MCF 10A (cell line): ENCODE measurements at regions not wholly inside any gene's neighbourhood (a gene's known extent, or its start where the extent isn't known, plus 50 kb on each side); places are given as distances from the start of the nearest gene placed in this dataset.
A peak's percentile ranks its signal among the peaks of the same experiment; 100 is the strongest.

Source experiments
- BruUV-seq: library from RNA; stranded (reverse); fragments of 400-500 nt; replicated peaks from 2 replicates; lab custom pipeline; 2021; lab: Mats Ljungman, UMichigan
- CTCF ChIA-PET: fragments of 300-600 bp; sonication (Branson Sonifier 250); formaldehyde crosslinking; extraction: SDS; loops from one replicate; lab custom pipeline; 2021; ENCODE audit warnings: antibody characterized with exemption, inconsistent platforms; lab: Yijun Ruan, JAX
- POLR2A ChIA-PET: fragments of 300-600, 350-650 bp; sonication (Branson Sonifier 250); formaldehyde crosslinking; extraction: SDS; loops from one replicate; lab custom pipeline; 2020; ENCODE audit warnings: antibody characterized with exemption, inconsistent platforms; lab: Yijun Ruan, JAX
- DNase-seq: peaks from one replicate; pipeline ENCODE4 v3.0.0-alpha.2; 2018; ENCODE audit not compliant: unreplicated experiment
- H3K27ac Mint-ChIP-seq: one replicate; pipeline ENCODE4 v1.8.0; 2022; ENCODE audit warnings: mild to moderate bottlenecking, low read depth, mixed read lengths; ENCODE audit not compliant: unreplicated experiment
- H3K27me3 Mint-ChIP-seq: one replicate; pipeline ENCODE4 v1.8.0; 2022; ENCODE audit warnings: mixed read lengths; ENCODE audit not compliant: insufficient read depth, unreplicated experiment
- H3K36me3 Mint-ChIP-seq: one replicate; pipeline ENCODE4 v1.8.0; 2022; ENCODE audit warnings: mild to moderate bottlenecking, moderate library complexity, mixed read lengths; ENCODE audit not compliant: insufficient read depth, unreplicated experiment
- H3K4me1 Mint-ChIP-seq: one replicate; pipeline ENCODE4 v1.8.0; 2022; ENCODE audit warnings: mixed read lengths; ENCODE audit not compliant: insufficient read depth, unreplicated experiment
- H3K4me3 Mint-ChIP-seq: one replicate; pipeline ENCODE4 v1.8.0; 2022; ENCODE audit warnings: mild to moderate bottlenecking, moderate library complexity, mixed read lengths; ENCODE audit not compliant: unreplicated experiment
- H3K9me3 Mint-ChIP-seq: one replicate; pipeline ENCODE4 v1.8.0; 2022; ENCODE audit warnings: mixed read lengths; ENCODE audit not compliant: unreplicated experiment
- CTCF ChIP-seq: fragments of 200-600 bp; IDR thresholded peaks from one replicate; pipeline ENCODE4 v1.8.0; 2022; ENCODE audit warnings: antibody characterized with exemption, mild to moderate bottlenecking; ENCODE audit not compliant: unreplicated experiment
- intact Hi-C: fragments of 100-400 bp; cut with micrococcal nuclease; formaldehyde crosslinking; loops from 2 replicates; pipeline ENCODE4 v1.14.1; 2022

DNA sequence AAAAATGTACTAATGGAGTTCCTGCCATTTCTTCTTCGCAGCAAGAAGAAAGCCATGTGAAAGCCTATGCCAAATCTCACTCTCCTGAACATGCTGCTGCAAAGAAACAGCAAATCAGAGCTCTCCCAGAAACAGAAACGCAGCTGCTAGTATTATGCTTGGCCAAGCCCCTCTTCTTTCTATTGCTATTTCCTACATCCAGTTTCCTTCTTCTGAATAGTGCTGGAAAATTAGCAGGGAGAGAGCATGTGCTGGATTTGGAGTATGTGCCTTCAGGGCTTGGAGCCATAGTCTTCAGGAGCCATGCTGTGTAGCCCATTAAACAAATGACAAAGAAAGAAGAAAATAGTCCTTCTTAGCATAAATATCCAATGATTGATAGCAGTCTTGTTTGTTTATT, 852.0 kb upstream of the PHF14 start:
- no peak overlapping the region for H3K27ac Mint-ChIP-seq

GRCh38 chr7:10122551-10123100, 851.0 kb upstream of the PHF14 start:
- Mint-ChIP-seq H3K36me3 (no peaks in the 10 kb centered on the region), H3K4me1 (no peaks in the 10 kb centered on the region), H3K27ac (no peak overlapping the region), H3K27me3 (peaks cover 83% of the 10 kb centered on the region), H3K9me3 (no peaks in the 10 kb centered on the region), H3K4me3 (no peak overlapping the region)
- CTCF ChIA-PET, result no interaction called here
- BruUV-seq, result no TSS peak
- POLR2A ChIA-PET, result no interaction called here
- intact Hi-C loops, result no loop called here
- DNase-seq, result no peak
- no peak for TF ChIP-seq CTCF

More for the DNA sequence above, 852.0 kb upstream of the PHF14 start:
- no peak overlapping the region for H3K4me3 Mint-ChIP-seq
- CTCF ChIA-PET, result no interaction called here
- POLR2A ChIA-PET, result interaction anchor here (0.7 kb wide), 1 partner anchor 12 kb away, joined by 3 read pairs; no protein-coding TSS in a partner anchor
- no peaks in the 10 kb centered on the region for H3K9me3 Mint-ChIP-seq
- no peaks in the 10 kb centered on the region for H3K36me3 Mint-ChIP-seq
- BruUV-seq, result no TSS peak
- no peak for DNase-seq
- peaks cover 83% of the 10 kb centered on the region for H3K27me3 Mint-ChIP-seq
- no peaks in the 10 kb centered on the region for H3K4me1 Mint-ChIP-seq
- TF ChIP-seq CTCF, result no peak
- intact Hi-C loops, result no loop called here

- intact Hi-C loops, result no loop called here
- Mint-ChIP-seq H3K4me3 (no peak overlapping the region), H3K4me1 (no peaks in the 10 kb centered on the region), H3K36me3 (no peaks in the 10 kb centered on the region), H3K27ac (no peak overlapping the region), H3K27me3 (peaks cover 58% of the 10 kb centered on the region), H3K9me3 (no peaks in the 10 kb centered on the region)
- no peak for DNase-seq
- no TSS peak for BruUV-seq
- peak; percentile 26 for TF ChIP-seq CTCF
- ChIA-PET CTCF (no interaction called here), POLR2A (no interaction called here)
Observed at GRCh38 chr7:10128748-10129147, 844.9 kb upstream of the PHF14 start.

DNA sequence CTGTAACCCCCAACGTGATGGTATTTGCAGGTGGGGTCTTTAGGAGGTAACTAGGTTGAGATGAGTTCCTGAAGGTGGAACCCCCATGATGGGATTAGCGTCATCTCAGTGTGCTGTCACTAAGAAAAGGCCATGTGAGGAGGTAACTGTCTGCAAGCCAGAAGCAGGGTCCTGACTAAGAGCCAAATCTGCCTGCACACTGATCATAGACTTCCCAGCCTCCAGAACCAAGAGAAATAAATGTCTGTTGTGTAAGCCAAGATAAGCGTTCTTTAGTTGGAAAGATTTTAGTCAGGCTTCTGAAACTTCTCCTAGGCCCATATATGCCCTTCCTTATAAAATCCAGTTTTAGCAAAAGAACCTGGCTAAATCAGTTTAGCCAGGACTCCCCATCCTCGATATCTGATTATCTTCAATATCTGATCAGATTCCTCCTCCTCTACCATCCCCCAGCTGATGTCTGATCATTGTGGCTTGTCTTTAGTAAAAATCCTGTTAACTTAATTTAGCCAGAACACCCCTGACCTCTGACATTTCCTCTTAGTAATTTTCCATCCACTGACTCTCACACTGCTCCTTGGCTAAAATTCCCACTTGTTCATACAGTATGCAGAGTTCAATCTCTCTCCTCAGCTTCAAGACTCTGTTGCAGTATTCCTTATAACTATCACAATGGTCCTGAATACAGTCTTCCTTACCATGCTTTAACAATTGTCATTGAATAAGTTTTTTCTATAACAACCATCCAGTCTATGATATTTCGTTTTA, 835.4 kb upstream of the PHF14 start:
- no peak overlapping the region for H3K27ac Mint-ChIP-seq
- ChIA-PET POLR2A (no interaction called here), CTCF (no interaction called here)
- no peak overlapping the region for H3K4me3 Mint-ChIP-seq
- no peaks in the 10 kb centered on the region for H3K36me3 Mint-ChIP-seq
- no peak for DNase-seq
- TF ChIP-seq CTCF, result no peak
- H3K4me1 Mint-ChIP-seq, result no peaks in the 10 kb centered on the region
- BruUV-seq, result no TSS peak
- peaks cover 82% of the 10 kb centered on the region for H3K27me3 Mint-ChIP-seq
- H3K9me3 Mint-ChIP-seq, result no peaks in the 10 kb centered on the region
- intact Hi-C loops, result no loop called here
